ENCODE measurements at regions not wholly inside any gene's neighbourhood (a gene's known extent, or its start where the extent isn't known, plus 50 kb on each side); places are given as distances from the start of the nearest gene placed in this dataset.
A peak's percentile ranks its signal among the peaks of the same experiment; 100 is the strongest.

DNA sequence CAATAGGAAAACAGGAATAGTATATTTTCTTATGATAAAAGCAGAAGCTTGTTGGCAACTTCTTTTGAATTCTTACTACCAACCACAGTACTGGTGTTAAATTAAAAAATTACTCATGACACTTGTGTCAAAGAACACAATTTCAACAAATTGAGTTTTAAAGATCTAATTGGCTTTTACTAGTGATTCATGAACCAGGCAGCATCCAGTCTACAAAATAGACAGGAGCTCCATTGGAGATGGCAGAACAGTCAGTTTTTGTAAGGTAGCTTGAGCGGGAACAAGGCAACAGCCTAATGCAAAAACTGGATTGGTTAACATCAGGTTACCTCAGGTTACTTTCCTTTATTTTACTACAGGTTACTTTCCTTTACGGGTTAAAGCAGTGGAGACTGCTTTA is 181.3 kb upstream of the THBS1 start:
- intact Hi-C loops (cut with DNase I), result no loop called here
- Histone ChIP-seq H3K4me3 (no peak overlapping the region), H3K36me3 (no peaks in the 10 kb centered on the region), H3K27me3 (no peaks in the 10 kb centered on the region), H3K27ac (no peak overlapping the region), H3K9me3 (no peaks in the 10 kb centered on the region), H3K4me1 (peaks cover 0 to 14% (median 12%) of the 10 kb centered on the region in 9 donors)
- DNase-seq, result no peak
- 96% methylated on average over 2 of the region's 2 CpGs for WGBS, 2 donors
- ATAC-seq, result no peak
- TF ChIP-seq, protein P1, sequence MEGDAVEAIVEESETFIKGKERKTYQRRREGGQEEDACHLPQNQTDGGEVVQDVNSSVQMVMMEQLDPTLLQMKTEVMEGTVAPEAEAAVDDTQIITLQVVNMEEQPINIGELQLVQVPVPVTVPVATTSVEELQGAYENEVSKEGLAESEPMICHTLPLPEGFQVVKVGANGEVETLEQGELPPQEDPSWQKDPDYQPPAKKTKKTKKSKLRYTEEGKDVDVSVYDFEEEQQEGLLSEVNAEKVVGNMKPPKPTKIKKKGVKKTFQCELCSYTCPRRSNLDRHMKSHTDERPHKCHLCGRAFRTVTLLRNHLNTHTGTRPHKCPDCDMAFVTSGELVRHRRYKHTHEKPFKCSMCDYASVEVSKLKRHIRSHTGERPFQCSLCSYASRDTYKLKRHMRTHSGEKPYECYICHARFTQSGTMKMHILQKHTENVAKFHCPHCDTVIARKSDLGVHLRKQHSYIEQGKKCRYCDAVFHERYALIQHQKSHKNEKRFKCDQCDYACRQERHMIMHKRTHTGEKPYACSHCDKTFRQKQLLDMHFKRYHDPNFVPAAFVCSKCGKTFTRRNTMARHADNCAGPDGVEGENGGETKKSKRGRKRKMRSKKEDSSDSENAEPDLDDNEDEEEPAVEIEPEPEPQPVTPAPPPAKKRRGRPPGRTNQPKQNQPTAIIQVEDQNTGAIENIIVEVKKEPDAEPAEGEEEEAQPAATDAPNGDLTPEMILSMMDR (IDR thresholded peaks at IDR 0.05), result no peak

DNA sequence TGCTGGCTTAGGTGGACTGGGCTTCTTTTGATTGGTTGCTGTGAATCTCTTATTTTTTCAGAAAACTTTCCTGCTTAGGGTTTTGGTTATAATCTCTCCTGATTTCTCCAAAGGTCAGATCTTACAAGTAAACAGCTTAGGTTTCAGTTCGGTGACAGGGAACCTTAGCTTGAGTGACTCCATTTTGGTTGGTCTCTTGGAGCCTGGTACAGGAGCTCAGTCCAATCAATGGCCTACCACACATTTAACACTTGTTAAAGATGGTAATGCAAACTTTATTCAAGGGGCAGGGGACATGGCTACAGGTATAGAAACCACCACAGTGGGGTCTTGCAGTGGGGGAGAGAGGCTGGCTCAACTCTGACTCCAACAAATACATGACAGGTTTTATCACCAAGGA is 180.9 kb upstream of the THBS1 start:
- H3K36me3 ChIP-seq, result no peaks in the 10 kb centered on the region
- TF ChIP-seq, protein P1 (IDR thresholded peaks at IDR 0.05), result no peak
- no peak overlapping the region for H3K27ac ChIP-seq
- ATAC-seq (no peak), DNase-seq (no peak)
- intact Hi-C loops (cut with DNase I), result no loop called here
- no peak overlapping the region for H3K4me3 ChIP-seq
- no peaks in the 10 kb centered on the region for H3K9me3 ChIP-seq
- 93 to 95% methylated on average over 1 of the region's 1 CpG for WGBS, 2 donors
- no peaks in the 10 kb centered on the region for H3K27me3 ChIP-seq
- H3K4me1 ChIP-seq, result peaks cover 0 to 17% (median 16%) of the 10 kb centered on the region in 9 donors

DNA sequence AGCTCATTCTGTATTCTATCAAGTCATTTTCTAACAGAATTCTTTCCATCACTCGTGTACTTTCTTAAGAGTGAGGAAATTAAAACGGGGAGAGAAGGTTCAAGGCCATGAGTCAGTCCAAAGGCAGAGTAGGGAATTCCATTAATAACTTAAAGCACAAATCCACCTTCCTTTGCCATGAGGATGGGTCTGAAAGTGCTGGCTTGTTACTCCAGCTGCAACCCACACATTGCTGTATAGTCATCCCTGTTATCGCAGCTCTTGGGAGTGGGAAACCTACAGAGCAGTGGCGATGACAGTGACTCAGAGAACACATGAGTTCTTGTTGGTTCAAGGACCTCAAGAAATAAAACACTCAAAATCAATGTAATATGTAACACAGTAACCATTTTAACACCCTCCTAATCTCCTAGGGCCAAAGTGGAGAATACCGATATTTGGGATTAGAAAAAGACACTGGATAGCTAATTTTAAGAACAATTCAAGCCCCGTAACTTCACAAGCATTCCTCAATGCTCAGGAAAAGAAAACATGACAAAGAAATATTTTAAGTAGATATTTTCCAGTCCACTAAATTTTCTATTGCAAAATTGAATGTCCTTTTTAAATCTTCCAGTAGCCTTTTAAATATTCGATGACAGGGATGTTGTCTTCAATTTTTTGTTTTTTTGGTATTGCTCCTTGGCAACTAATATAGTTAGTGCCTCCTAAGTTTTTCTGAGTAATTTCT is 179.9 kb upstream of the THBS1 start:
- no peaks in the 10 kb centered on the region for H3K36me3 ChIP-seq
- H3K4me1 ChIP-seq, result peaks cover 0 to 20% (median 17%) of the 10 kb centered on the region in 9 donors
- no peak overlapping the region for H3K27ac ChIP-seq
- 85 to 86% methylated on average over 7 of the region's 7 CpGs for WGBS, 2 donors
- H3K9me3 ChIP-seq, result no peaks in the 10 kb centered on the region
- intact Hi-C loops (cut with DNase I), result no loop called here
- DNase-seq, result no peak
- H3K4me3 ChIP-seq, result no peak overlapping the region
- H3K27me3 ChIP-seq, result no peaks in the 10 kb centered on the region
- ATAC-seq, result no peak
- TF ChIP-seq, protein P1 (IDR thresholded peaks at IDR 0.05), result no peak

DNA sequence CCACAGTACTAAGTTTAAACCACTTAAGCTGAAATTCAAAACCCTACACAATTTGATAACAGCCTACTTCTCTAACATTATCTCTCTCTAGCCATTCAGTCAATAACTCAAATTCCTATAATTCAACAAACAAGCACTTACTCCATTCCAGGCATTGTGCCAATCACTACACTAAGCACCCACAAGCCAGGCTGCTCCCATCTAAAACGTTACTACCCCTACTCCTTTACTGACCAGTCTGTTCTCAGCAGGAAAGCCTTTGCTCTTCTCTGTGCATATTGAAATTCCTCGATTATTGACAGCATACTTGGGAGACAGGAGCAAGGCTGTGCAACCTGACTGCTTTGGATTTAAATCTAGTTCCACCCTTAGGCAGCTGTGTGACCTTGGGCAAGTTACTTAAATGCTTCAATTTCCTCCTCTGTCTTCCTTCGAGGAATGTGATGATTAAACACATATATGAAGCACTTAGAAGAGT is 177.2 kb upstream of the THBS1 start:
- intact Hi-C loops (cut with DNase I), result no loop called here
- Histone ChIP-seq H3K4me1 (peaks cover 0 to 26% (median 17%) of the 10 kb centered on the region in 9 donors), H3K9me3 (no peaks in the 10 kb centered on the region), H3K36me3 (no peaks in the 10 kb centered on the region), H3K27me3 (no peaks in the 10 kb centered on the region), H3K27ac (no peak overlapping the region), H3K4me3 (no peak overlapping the region)
- 25 to 27% methylated on average over 3 of the region's 3 CpGs for WGBS, 2 donors
- TF ChIP-seq, protein P1 (IDR thresholded peaks at IDR 0.05), result no peak
- peak in 2 of 8 donors; percentile 17 to 41 for ATAC-seq
- DNase-seq, result no peak

Data from heart right ventricle (tissue), 16 donors.